ENCODE measurements at regions not wholly inside any gene's neighbourhood (a gene's known extent, or its start where the extent isn't known, plus 50 kb on each side); places are given as distances from the start of the nearest gene placed in this dataset.

DNA sequence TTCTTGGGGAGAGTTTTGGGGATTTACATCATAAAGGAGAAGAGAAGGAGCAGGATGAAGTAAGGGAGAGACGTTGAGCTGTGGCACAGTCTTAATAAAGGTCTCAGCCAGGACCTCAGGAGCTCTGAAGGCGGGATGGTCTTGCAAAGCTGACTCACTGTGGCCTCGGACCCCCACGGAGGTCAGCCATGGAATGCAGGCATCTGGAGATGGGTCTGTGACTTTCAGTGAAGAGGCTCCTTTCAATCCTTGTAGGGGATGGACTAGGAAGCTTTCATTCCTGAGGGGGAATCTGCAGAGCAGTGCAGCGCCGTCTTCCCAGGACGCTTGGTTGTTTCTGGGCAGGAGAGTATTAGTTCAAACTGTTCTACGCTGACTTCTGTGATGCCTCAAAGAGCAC, 65.7 kb upstream of the BASP1 start:
- H3K4me1 ChIP-seq (ENCODE audit: control insufficient read depth in 2 of 3, insufficient read depth in 2 of 3, low read depth in 1 of 3, low read length in 3 of 3), result no peaks in the 10 kb centered on the region
- H3K9ac ChIP-seq (ENCODE audit: low read length in 3 of 3), result no peak overlapping the region
- TF ChIP-seq, protein P1, sequence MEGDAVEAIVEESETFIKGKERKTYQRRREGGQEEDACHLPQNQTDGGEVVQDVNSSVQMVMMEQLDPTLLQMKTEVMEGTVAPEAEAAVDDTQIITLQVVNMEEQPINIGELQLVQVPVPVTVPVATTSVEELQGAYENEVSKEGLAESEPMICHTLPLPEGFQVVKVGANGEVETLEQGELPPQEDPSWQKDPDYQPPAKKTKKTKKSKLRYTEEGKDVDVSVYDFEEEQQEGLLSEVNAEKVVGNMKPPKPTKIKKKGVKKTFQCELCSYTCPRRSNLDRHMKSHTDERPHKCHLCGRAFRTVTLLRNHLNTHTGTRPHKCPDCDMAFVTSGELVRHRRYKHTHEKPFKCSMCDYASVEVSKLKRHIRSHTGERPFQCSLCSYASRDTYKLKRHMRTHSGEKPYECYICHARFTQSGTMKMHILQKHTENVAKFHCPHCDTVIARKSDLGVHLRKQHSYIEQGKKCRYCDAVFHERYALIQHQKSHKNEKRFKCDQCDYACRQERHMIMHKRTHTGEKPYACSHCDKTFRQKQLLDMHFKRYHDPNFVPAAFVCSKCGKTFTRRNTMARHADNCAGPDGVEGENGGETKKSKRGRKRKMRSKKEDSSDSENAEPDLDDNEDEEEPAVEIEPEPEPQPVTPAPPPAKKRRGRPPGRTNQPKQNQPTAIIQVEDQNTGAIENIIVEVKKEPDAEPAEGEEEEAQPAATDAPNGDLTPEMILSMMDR (IDR thresholded peaks at IDR 0.05; ENCODE audit: borderline replicate concordance, extremely low read depth, insufficient read depth), result no peak
- no peak overlapping the region for H3K27ac ChIP-seq (ENCODE audit: low read depth in 2 of 2, low read length in 2 of 2)
- FAIRE-seq, result no peak
- intact Hi-C loops (cut with DNase I), result no loop called here
- no peak for DNase-seq
- H3K36me3 ChIP-seq (ENCODE audit: control insufficient read depth in 2 of 3, insufficient read depth in 3 of 3, low read length in 3 of 3), result no peaks in the 10 kb centered on the region
- no peaks in the 10 kb centered on the region for H3K27me3 ChIP-seq (ENCODE audit: control insufficient read depth, insufficient read depth, low read length)
- H3K9me3 ChIP-seq (ENCODE audit: control insufficient read depth in 2 of 3, insufficient read depth in 1 of 3, low read length in 3 of 3), result no peaks in the 10 kb centered on the region
- no peak overlapping the region for H3K4me3 ChIP-seq (ENCODE audit: low read length in 3 of 3)

DNA sequence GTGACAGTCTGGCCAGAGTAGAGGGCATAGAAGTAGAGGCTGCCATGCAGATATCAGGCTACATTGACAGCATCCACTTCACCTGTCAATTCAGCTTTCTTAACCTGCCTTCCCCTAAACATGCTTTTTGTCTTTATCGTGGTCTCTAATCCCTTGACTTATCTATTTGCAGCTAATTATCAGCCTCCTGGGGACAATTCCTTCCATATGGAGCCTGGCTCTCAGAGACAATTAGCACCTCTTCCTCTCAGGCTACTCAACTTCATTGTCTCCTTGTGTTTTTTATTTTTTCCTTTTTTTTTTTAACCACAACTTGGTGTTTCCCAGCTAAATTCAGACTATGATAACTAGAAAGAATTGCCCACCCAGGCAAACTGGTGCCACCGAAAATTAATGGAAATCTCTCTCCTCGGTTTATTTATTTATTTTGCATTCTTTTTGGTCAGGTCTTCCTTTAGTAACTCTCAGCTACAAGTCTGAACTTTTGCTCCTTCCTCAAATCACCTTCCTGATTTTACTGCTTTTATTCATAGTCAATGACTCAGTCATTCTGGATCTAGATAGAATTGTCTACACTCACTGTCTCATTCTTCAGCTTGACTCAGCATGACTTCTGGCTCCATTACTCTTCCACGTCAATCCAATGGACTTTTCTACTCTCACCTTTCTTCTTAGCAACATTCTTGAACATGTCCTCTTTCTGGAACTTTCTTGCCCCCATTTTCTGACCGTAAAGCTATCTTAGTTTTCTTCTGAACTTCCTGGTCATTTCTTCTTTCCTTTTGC, 63.0 kb upstream of the BASP1 start:
- no peak overlapping the region for H3K4me3 ChIP-seq (ENCODE audit: low read length in 3 of 3)
- DNase-seq, result no peak
- no peaks in the 10 kb centered on the region for H3K9me3 ChIP-seq (ENCODE audit: control insufficient read depth in 2 of 3, insufficient read depth in 1 of 3, low read length in 3 of 3)
- no peak overlapping the region for H3K9ac ChIP-seq (ENCODE audit: low read length in 3 of 3)
- H3K4me1 ChIP-seq (ENCODE audit: control insufficient read depth in 2 of 3, insufficient read depth in 2 of 3, low read depth in 1 of 3, low read length in 3 of 3), result no peaks in the 10 kb centered on the region
- FAIRE-seq, result no peak
- intact Hi-C loops (cut with DNase I), result no loop called here
- no peaks in the 10 kb centered on the region for H3K36me3 ChIP-seq (ENCODE audit: control insufficient read depth in 2 of 3, insufficient read depth in 3 of 3, low read length in 3 of 3)
- TF ChIP-seq, protein P1 (IDR thresholded peaks at IDR 0.05; ENCODE audit: borderline replicate concordance, extremely low read depth, insufficient read depth), result no peak
- H3K27me3 ChIP-seq (ENCODE audit: control insufficient read depth, insufficient read depth, low read length), result no peaks in the 10 kb centered on the region
- H3K27ac ChIP-seq (ENCODE audit: low read depth in 2 of 2, low read length in 2 of 2), result no peak overlapping the region

- TF ChIP-seq, protein P1 (IDR thresholded peaks at IDR 0.05; ENCODE audit: borderline replicate concordance, extremely low read depth, insufficient read depth), result no peak
- Histone ChIP-seq H3K27me3 (ENCODE audit: control insufficient read depth, insufficient read depth, low read length) (no peaks in the 10 kb centered on the region), H3K4me1 (ENCODE audit: control insufficient read depth in 2 of 3, insufficient read depth in 2 of 3, low read depth in 1 of 3, low read length in 3 of 3) (no peaks in the 10 kb centered on the region), H3K9ac (ENCODE audit: low read length in 3 of 3) (no peak overlapping the region), H3K4me3 (ENCODE audit: low read length in 3 of 3) (no peak overlapping the region), H3K9me3 (ENCODE audit: control insufficient read depth in 2 of 3, insufficient read depth in 1 of 3, low read length in 3 of 3) (no peaks in the 10 kb centered on the region), H3K27ac (ENCODE audit: low read depth in 2 of 2, low read length in 2 of 2) (no peak overlapping the region), H3K36me3 (ENCODE audit: control insufficient read depth in 2 of 3, insufficient read depth in 3 of 3, low read length in 3 of 3) (no peaks in the 10 kb centered on the region)
- intact Hi-C loops (cut with DNase I), result no loop called here
- no peak for DNase-seq
- no peak for FAIRE-seq
These were observed 61.0 kb upstream of the BASP1 start for GRCh38 chr5:17156463-17156862.

DNA sequence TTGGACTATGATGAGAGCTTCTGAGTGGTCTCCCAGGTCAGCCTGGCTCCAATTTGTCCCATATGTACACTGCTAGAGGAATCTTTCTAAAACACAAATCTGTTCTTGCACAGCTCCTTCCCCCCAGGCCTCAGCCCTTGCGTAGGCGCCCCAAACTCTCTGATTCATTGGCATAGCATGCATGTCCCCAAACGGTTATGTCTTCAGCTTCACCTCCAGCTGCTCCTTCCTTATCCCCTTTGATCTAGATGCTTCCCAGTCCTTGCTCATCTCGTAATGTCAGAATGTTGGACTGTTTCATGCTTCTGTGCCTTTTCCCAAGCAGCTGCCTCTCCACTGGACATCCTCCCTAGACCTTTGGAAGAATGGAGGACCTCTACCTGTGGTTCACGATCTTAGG, 60.1 kb upstream of the BASP1 start:
- Histone ChIP-seq H3K4me1 (ENCODE audit: control insufficient read depth in 2 of 3, insufficient read depth in 2 of 3, low read depth in 1 of 3, low read length in 3 of 3) (no peaks in the 10 kb centered on the region), H3K4me3 (ENCODE audit: low read length in 3 of 3) (no peak overlapping the region), H3K27ac (ENCODE audit: low read depth in 2 of 2, low read length in 2 of 2) (no peak overlapping the region), H3K36me3 (ENCODE audit: control insufficient read depth in 2 of 3, insufficient read depth in 3 of 3, low read length in 3 of 3) (no peaks in the 10 kb centered on the region), H3K9ac (ENCODE audit: low read length in 3 of 3) (no peak overlapping the region), H3K9me3 (ENCODE audit: control insufficient read depth in 2 of 3, insufficient read depth in 1 of 3, low read length in 3 of 3) (no peaks in the 10 kb centered on the region), H3K27me3 (ENCODE audit: control insufficient read depth, insufficient read depth, low read length) (no peaks in the 10 kb centered on the region)
- DNase-seq (no peak), FAIRE-seq (no peak)
- TF ChIP-seq, protein P1 (IDR thresholded peaks at IDR 0.05; ENCODE audit: borderline replicate concordance, extremely low read depth, insufficient read depth), result no peak
- intact Hi-C loops (cut with DNase I), result no loop called here

Measured in kidney (tissue), 13 donors.